Right ventricle myocardium superior (tissue), 1 donor: ENCODE measurements at regions not wholly inside any gene's neighbourhood (a gene's known extent, or its start where the extent isn't known, plus 50 kb on each side); places are given as distances from the start of the nearest gene placed in this dataset.
"Not testable (repeated sequence)": the region's sequence is repeated elsewhere in the genome, so short reads cannot be mapped to it uniquely, and the experiment has no call there.

ENCODE experiments used
- ATAC-seq: fragments of 200-7000 bp; cut with Tn5 transposase; one replicate; pipeline ENCODE4 v1.9.1; 2020; ENCODE audit warnings: mild to moderate bottlenecking; ENCODE audit not compliant: poor library complexity
- DNase-seq: peaks from one replicate; pipeline ENCODE4 v3.0.0-alpha.2; 2020
- intact Hi-C: fragments of 100-400 bp; cut with DNase I; formaldehyde crosslinking; loops from one replicate; pipeline ENCODE4 v1.11.2; 2022
- donor health status: DM: no; HTN: yes; CAD: no; lungs with severe emphysema.

- DNase-seq, intact Hi-C loops, ATAC-seq: not testable (repeated sequence)
Measured at GRCh38 chr1:228796945-228797344, 61.7 kb downstream of the RHOU start.

GRCh38 chr1:228798035-228798434, 62.8 kb downstream of the RHOU start:
- intact Hi-C loops = no loop called here
- ATAC-seq (no peak), DNase-seq (no peak)

- intact Hi-C loops = no loop called here
- no peak for DNase-seq
- ATAC-seq = no peak
Measured at GRCh38 chr1:228798548-228798947, 63.3 kb downstream of the RHOU start.

GRCh38 chr1:228799924-228800323, 64.6 kb downstream of the RHOU start:
- no peak for DNase-seq
- no peak for ATAC-seq
- intact Hi-C loops = no loop called here

- no peak for ATAC-seq
- intact Hi-C loops = no loop called here
- DNase-seq = no peak
Measured at GRCh38 chr1:228801068-228801467, 65.8 kb downstream of the RHOU start.

- ATAC-seq = peak; percentile 80
- intact Hi-C loops = no loop called here
- no peak for DNase-seq
Measured at GRCh38 chr1:228802386-228803220, 67.3 kb downstream of the RHOU start.

GRCh38 chr1:228803421-228803820, 68.1 kb downstream of the RHOU start:
- ATAC-seq (no peak), DNase-seq (no peak)
- intact Hi-C loops = no loop called here

- intact Hi-C loops = no loop called here
- ATAC-seq = no peak
- no peak for DNase-seq
Measured at GRCh38 chr1:228804173-228804572, 68.9 kb downstream of the RHOU start.

- ATAC-seq (no peak), DNase-seq (no peak)
- intact Hi-C loops = no loop called here
Measured at GRCh38 chr1:228804640-228805413, 69.5 kb downstream of the RHOU start.

GRCh38 chr1:228807904-228808605, 72.8 kb downstream of the RHOU start:
- intact Hi-C loops = no loop called here
- DNase-seq = no peak
- ATAC-seq = no peak

GRCh38 chr1:228809621-228810394, 74.5 kb downstream of the RHOU start:
- no peak for DNase-seq
- ATAC-seq = peak; percentile 26
- intact Hi-C loops = no loop called here

GRCh38 chr1:228810395-228810758, 75.1 kb downstream of the RHOU start:
- intact Hi-C loops = no loop called here
- DNase-seq (no peak), ATAC-seq (no peak)

- no peak for DNase-seq
Measured at GRCh38 chr1:228810878-228811711, 75.8 kb downstream of the RHOU start.

GRCh38 chr1:228811712-228812305, 76.5 kb downstream of the RHOU start:
- peak; percentile 48 for ATAC-seq
- DNase-seq = no peak
- intact Hi-C loops = no loop called here

More at GRCh38 chr1:228810878-228811711, 75.8 kb downstream of the RHOU start:
- intact Hi-C loops = no loop called here
- ATAC-seq = peak; percentile 59

- ATAC-seq = no peak
- DNase-seq = no peak
- intact Hi-C loops = no loop called here
Measured at GRCh38 chr1:228812961-228813360, 77.7 kb downstream of the RHOU start.

GRCh38 chr1:228814176-228814575, 78.9 kb downstream of the RHOU start:
- intact Hi-C loops = no loop called here
- DNase-seq (no peak), ATAC-seq (no peak)

GRCh38 chr1:228818296-228818695, 83.0 kb downstream of the RHOU start:
- ATAC-seq (no peak), DNase-seq (no peak)
- intact Hi-C loops = no loop called here
